ENCODE measurements at regions not wholly inside any gene's neighbourhood (a gene's known extent, or its start where the extent isn't known, plus 50 kb on each side); places are given as distances from the start of the nearest gene placed in this dataset.

DNA sequence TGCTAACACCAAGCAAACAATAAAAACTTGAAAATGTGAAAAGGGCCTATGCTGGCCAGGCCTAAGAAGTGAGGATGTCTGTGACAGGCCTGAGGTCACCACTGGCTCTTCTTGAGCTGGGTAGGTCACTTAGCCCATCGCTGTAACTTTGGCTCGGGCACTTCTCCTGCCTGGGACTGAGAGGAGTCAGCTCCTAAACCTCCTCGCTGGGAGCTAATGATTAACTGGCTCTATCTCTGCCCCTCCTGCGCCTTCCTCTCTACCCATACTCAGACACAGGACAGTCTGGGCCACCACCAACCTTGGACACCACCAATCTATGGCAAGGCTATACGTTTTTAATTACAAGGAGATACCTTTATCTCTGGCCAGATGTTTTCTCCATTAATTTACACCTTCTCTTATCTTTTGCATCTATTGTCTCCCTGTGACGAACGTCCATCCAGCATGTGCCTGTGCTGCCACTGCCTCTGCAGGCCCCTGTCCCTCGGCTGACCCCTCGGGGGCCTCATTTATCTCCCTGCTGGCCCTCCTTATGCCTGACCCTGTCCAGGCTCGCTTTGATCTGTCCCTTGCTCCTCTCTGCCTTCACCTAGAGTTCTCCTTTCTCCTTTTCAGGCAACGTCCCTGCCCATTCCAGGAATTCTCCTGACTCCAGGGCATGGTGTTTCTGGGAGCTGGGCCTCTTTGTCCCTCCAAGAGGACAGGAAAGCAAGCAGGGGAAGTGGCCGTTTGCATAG lies 149.1 kb upstream of the GATA6 start:
- TF ChIP-seq, protein P1, sequence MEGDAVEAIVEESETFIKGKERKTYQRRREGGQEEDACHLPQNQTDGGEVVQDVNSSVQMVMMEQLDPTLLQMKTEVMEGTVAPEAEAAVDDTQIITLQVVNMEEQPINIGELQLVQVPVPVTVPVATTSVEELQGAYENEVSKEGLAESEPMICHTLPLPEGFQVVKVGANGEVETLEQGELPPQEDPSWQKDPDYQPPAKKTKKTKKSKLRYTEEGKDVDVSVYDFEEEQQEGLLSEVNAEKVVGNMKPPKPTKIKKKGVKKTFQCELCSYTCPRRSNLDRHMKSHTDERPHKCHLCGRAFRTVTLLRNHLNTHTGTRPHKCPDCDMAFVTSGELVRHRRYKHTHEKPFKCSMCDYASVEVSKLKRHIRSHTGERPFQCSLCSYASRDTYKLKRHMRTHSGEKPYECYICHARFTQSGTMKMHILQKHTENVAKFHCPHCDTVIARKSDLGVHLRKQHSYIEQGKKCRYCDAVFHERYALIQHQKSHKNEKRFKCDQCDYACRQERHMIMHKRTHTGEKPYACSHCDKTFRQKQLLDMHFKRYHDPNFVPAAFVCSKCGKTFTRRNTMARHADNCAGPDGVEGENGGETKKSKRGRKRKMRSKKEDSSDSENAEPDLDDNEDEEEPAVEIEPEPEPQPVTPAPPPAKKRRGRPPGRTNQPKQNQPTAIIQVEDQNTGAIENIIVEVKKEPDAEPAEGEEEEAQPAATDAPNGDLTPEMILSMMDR (conservative IDR thresholded peaks at IDR 0.05; ENCODE audit: low read depth, low read length), result no peak
- no peak for TF ChIP-seq EZH2 (IDR thresholded peaks at IDR 0.05; ENCODE audit: borderline replicate concordance, low read depth, low read length, poor library complexity, severe bottlenecking)

Data from A673 (cell line).